ENCODE measurements at regions not wholly inside any gene's neighbourhood (a gene's known extent, or its start where the extent isn't known, plus 50 kb on each side); places are given as distances from the start of the nearest gene placed in this dataset.

DNA sequence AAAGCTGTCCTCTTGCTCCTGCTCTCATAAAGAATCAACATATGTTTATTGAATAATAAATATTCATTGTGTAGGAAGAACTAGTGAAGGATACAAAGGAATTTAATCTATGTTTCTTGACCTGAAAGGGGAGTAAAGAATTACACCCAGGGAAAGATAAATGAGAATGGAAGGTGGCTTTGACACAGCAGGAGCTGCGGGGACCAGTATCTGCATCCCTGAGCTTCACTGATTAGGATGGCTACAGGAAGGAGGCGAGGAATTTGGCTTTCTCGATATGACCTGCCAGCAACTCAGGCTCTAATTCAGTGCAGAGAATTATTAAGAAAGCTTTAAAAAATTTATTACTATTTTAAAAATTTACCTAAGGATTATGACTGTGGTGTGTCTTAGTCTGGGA, 194.6 kb downstream of the SEC23IP start:
- Histone ChIP-seq H2AFZ (no peak overlapping the region), H3K4me2 (ENCODE audit: low read length) (no peak overlapping the region), H3K4me1 (no peaks in the 10 kb centered on the region), H3K4me3 (ENCODE audit: low read depth, low read length) (no peak overlapping the region), H3K9me3 (ENCODE audit: control insufficient read depth, low read length) (no peaks in the 10 kb centered on the region), H3K36me3 (ENCODE audit: control insufficient read depth, insufficient read depth, low read length) (no peaks in the 10 kb centered on the region), H3K27me3 (ENCODE audit: control insufficient read depth, insufficient read depth, low read length) (no peaks in the 10 kb centered on the region), H3K9ac (no peak overlapping the region), H3K79me2 (no peaks in the 10 kb centered on the region), H3K27ac (no peak overlapping the region)
- TF ChIP-seq, protein P1, sequence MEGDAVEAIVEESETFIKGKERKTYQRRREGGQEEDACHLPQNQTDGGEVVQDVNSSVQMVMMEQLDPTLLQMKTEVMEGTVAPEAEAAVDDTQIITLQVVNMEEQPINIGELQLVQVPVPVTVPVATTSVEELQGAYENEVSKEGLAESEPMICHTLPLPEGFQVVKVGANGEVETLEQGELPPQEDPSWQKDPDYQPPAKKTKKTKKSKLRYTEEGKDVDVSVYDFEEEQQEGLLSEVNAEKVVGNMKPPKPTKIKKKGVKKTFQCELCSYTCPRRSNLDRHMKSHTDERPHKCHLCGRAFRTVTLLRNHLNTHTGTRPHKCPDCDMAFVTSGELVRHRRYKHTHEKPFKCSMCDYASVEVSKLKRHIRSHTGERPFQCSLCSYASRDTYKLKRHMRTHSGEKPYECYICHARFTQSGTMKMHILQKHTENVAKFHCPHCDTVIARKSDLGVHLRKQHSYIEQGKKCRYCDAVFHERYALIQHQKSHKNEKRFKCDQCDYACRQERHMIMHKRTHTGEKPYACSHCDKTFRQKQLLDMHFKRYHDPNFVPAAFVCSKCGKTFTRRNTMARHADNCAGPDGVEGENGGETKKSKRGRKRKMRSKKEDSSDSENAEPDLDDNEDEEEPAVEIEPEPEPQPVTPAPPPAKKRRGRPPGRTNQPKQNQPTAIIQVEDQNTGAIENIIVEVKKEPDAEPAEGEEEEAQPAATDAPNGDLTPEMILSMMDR (IDR thresholded peaks at IDR 0.05) = no peak

DNA sequence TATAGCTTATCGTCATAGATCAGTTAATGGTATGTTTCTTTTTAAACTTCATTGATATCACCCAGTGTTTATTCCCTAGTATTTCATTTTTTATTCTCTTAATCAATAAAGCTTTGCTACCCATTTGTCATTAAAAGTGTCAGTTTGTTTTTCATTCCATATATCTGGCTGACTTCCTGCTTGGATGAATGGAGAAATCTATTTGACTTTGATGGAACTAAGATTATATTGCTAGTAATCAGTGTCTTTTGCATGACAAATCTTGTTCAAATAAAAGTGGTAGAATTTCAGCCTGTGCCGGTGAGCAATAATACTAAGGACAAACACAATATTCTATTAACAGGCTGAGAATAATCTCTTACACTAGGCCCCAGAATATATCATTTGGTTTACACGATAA, 203.3 kb downstream of the SEC23IP start:
- H3K9me3 ChIP-seq (ENCODE audit: control insufficient read depth, low read length) = no peaks in the 10 kb centered on the region
- TF ChIP-seq, protein P1 (IDR thresholded peaks at IDR 0.05) = no peak
- H3K4me3 ChIP-seq (ENCODE audit: low read depth, low read length) = no peak overlapping the region
- peaks cover 14% of the 10 kb centered on the region for H3K4me1 ChIP-seq
- H3K79me2 ChIP-seq = no peaks in the 10 kb centered on the region
- no peak overlapping the region for H2AFZ ChIP-seq
- no peak overlapping the region for H3K9ac ChIP-seq
- no peak overlapping the region for H3K27ac ChIP-seq
- no peaks in the 10 kb centered on the region for H3K27me3 ChIP-seq (ENCODE audit: control insufficient read depth, insufficient read depth, low read length)
- no peak overlapping the region for H3K4me2 ChIP-seq (ENCODE audit: low read length)
- no peaks in the 10 kb centered on the region for H3K36me3 ChIP-seq (ENCODE audit: control insufficient read depth, insufficient read depth, low read length)

DNA sequence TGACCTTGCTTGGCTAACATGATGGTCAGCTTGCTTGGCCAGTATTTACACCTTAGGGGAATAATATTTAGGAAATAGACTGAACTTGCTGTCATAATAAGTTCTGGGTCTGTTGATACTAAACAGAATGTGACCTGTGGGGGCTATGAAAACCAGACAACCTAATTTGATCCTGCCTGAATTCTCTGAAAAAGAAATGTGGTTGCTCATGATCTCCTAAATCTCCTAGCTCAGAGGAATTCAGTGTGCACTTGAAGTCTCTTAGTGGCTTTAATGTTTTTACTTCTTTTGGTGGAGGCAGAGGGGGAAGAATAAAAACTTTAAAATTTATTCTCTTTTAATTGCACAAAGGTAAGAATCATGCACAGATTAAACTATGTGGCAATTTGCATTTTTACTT, 205.2 kb downstream of the SEC23IP start:
- Histone ChIP-seq H3K4me3 (ENCODE audit: low read depth, low read length) (no peak overlapping the region), H3K9me3 (ENCODE audit: control insufficient read depth, low read length) (no peaks in the 10 kb centered on the region), H3K9ac (no peak overlapping the region), H3K27ac (no peak overlapping the region), H2AFZ (no peak overlapping the region), H3K4me2 (ENCODE audit: low read length) (no peak overlapping the region), H3K36me3 (ENCODE audit: control insufficient read depth, insufficient read depth, low read length) (no peaks in the 10 kb centered on the region), H3K27me3 (ENCODE audit: control insufficient read depth, insufficient read depth, low read length) (no peaks in the 10 kb centered on the region), H3K79me2 (no peaks in the 10 kb centered on the region), H3K4me1 (peaks cover 14% of the 10 kb centered on the region)
- TF ChIP-seq, protein P1 (IDR thresholded peaks at IDR 0.05) = no peak

DNA sequence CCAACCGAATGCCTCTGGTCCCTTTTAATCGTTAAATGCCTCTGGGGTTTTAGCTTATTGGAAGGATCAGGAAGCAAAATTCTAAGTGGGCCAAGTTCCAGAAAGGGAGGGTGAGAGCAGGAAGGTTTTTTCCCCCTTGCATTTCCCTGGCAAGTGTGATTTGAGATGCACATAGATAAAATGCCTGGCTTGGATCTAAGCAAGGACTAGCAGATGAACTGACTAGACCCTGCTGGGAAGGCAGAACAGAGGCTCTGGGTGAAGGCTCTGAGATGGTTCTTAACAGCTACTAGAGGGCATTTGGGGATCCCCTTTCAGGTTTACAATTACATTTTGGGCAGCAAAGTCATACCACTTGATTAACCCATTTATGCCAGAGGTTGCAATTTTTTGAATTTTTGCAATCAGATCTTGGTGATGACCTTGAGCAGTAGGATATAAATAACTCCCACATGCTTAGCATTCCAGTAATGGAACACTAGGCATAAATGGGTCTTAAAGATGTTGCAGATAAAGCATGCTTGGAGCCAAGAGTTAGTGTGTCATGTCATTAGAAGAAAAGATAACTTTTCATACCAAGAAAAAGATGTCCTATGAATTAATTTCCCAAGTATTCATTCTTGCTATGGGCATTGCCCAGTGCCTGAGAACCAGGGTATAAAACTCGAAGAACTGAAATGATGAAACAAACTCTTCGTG, 205.9 kb downstream of the SEC23IP start:
- no peaks in the 10 kb centered on the region for H3K36me3 ChIP-seq (ENCODE audit: control insufficient read depth, insufficient read depth, low read length)
- H2AFZ ChIP-seq = no peak overlapping the region
- no peak overlapping the region for H3K4me3 ChIP-seq (ENCODE audit: low read depth, low read length)
- H3K27ac ChIP-seq = no peak overlapping the region
- H3K9ac ChIP-seq = no peak overlapping the region
- no peaks in the 10 kb centered on the region for H3K9me3 ChIP-seq (ENCODE audit: control insufficient read depth, low read length)
- H3K27me3 ChIP-seq (ENCODE audit: control insufficient read depth, insufficient read depth, low read length) = no peaks in the 10 kb centered on the region
- peak overlapping the region; percentile 32 for H3K4me2 ChIP-seq (ENCODE audit: low read length)
- H3K79me2 ChIP-seq = no peaks in the 10 kb centered on the region
- H3K4me1 ChIP-seq = peaks cover 14% of the 10 kb centered on the region
- TF ChIP-seq, protein P1 (IDR thresholded peaks at IDR 0.05) = no peak

Measured in parathyroid adenoma (tissue), 2 donors.